ENCODE measurements at regions not wholly inside any gene's neighbourhood (a gene's known extent, or its start where the extent isn't known, plus 50 kb on each side); places are given as distances from the start of the nearest gene placed in this dataset.

GRCh38 chr11:70522309-70522592, 123.9 kb downstream of the CTTN start:
- Histone ChIP-seq H3K36me3 (ENCODE audit: low read depth) (no peaks in the 10 kb centered on the region), H3K9me3 (ENCODE audit: insufficient read depth, low read depth) (no peaks in the 10 kb centered on the region), H3K4me3 (no peak overlapping the region), H3K79me2 (ENCODE audit: low read depth) (no peaks in the 10 kb centered on the region), H4K20me1 (ENCODE audit: insufficient read depth) (peaks cover 34% of the 10 kb centered on the region), H3K9me2 (ENCODE audit: insufficient read depth) (no peaks in the 10 kb centered on the region), H3K4me2 (no peak overlapping the region), H3K27ac (no peak overlapping the region), H3K4me1 (replicated peaks; ENCODE audit: insufficient read depth) (no peaks in the 10 kb centered on the region), H3F3A (ENCODE audit: insufficient read depth, low read depth) (no peaks in the 10 kb centered on the region; the same call in 1 of the 2 replicates), H3K27me3 (ENCODE audit: insufficient read depth, low read depth) (no peaks in the 10 kb centered on the region), H2AFZ (no peak overlapping the region)
- intact Hi-C loops (cut with micrococcal nuclease; ENCODE audit: unreplicated experiment): no loop called here
- TF ChIP-seq CTCF (conservative IDR thresholded peaks at IDR 0.05): no peak
- no peak for TF ChIP-seq EZH2 (IDR thresholded peaks at IDR 0.05; ENCODE audit: low read depth)
- no peak for DNase-seq
- BruUV-seq (replicated peaks): no TSS peak
- POLR2A ChIA-PET (ENCODE audit: unreplicated experiment): interaction anchor here (0.6 kb wide), 1 partner anchor 130 kb away, joined by 4 read pairs; no protein-coding TSS in a partner anchor
- CTCF ChIA-PET: no interaction called here

- H3K36me3 ChIP-seq (ENCODE audit: low read depth): no peaks in the 10 kb centered on the region
- H3K27me3 ChIP-seq (ENCODE audit: insufficient read depth, low read depth): no peaks in the 10 kb centered on the region
- no peaks in the 10 kb centered on the region for H3K9me3 ChIP-seq (ENCODE audit: insufficient read depth, low read depth)
- no peak overlapping the region for H3K4me2 ChIP-seq
- H3K4me1 ChIP-seq (replicated peaks; ENCODE audit: insufficient read depth): no peaks in the 10 kb centered on the region
- TF ChIP-seq CTCF (conservative IDR thresholded peaks at IDR 0.05) (no peak), EZH2 (IDR thresholded peaks at IDR 0.05; ENCODE audit: low read depth) (no peak)
- no peaks in the 10 kb centered on the region; the same call in 1 of the 2 replicates for H3F3A ChIP-seq (ENCODE audit: insufficient read depth, low read depth)
- H3K27ac ChIP-seq: no peak overlapping the region
- CTCF ChIA-PET: no interaction called here
- no TSS peak for BruUV-seq (replicated peaks)
- H3K79me2 ChIP-seq (ENCODE audit: low read depth): no peaks in the 10 kb centered on the region
- POLR2A ChIA-PET (ENCODE audit: unreplicated experiment): interaction anchor here (0.6 kb wide), 1 partner anchor 129 kb away, joined by 4 read pairs; no protein-coding TSS in a partner anchor
- intact Hi-C loops (cut with micrococcal nuclease; ENCODE audit: unreplicated experiment): no loop called here
- H3K9me2 ChIP-seq (ENCODE audit: insufficient read depth): no peaks in the 10 kb centered on the region
- no peak for DNase-seq
- no peak overlapping the region for H3K4me3 ChIP-seq
- peaks cover 39% of the 10 kb centered on the region for H4K20me1 ChIP-seq (ENCODE audit: insufficient read depth)
- no peak overlapping the region for H2AFZ ChIP-seq
Measured at GRCh38 chr11:70522593-70523311, 124.4 kb downstream of the CTTN start.

GRCh38 chr11:70523384-70524095, 125.2 kb downstream of the CTTN start:
- no peak for TF ChIP-seq EZH2 (IDR thresholded peaks at IDR 0.05; ENCODE audit: low read depth)
- no peak for TF ChIP-seq CTCF (conservative IDR thresholded peaks at IDR 0.05)
- POLR2A ChIA-PET (ENCODE audit: unreplicated experiment): no interaction called here
- no TSS peak for BruUV-seq (replicated peaks)
- no peak for DNase-seq
- Histone ChIP-seq H3K4me1 (replicated peaks; ENCODE audit: insufficient read depth) (no peaks in the 10 kb centered on the region), H3K27me3 (ENCODE audit: insufficient read depth, low read depth) (no peaks in the 10 kb centered on the region), H3K9me3 (ENCODE audit: insufficient read depth, low read depth) (no peaks in the 10 kb centered on the region), H3K27ac (no peak overlapping the region), H3K36me3 (ENCODE audit: low read depth) (no peaks in the 10 kb centered on the region), H3K79me2 (ENCODE audit: low read depth) (no peaks in the 10 kb centered on the region), H3K4me2 (no peak overlapping the region), H2AFZ (no peak overlapping the region), H3F3A (ENCODE audit: insufficient read depth, low read depth) (no peaks in the 10 kb centered on the region; the same call in 1 of the 2 replicates), H3K4me3 (no peak overlapping the region), H3K9me2 (ENCODE audit: insufficient read depth) (no peaks in the 10 kb centered on the region), H4K20me1 (ENCODE audit: insufficient read depth) (peaks cover 43% of the 10 kb centered on the region)
- intact Hi-C loops (cut with micrococcal nuclease; ENCODE audit: unreplicated experiment): no loop called here
- CTCF ChIA-PET: no interaction called here
